Mesenchymal stem cell (in vitro differentiated cells and primary cell): ENCODE measurements at regions not wholly inside any gene's neighbourhood (a gene's known extent, or its start where the extent isn't known, plus 50 kb on each side); places are given as distances from the start of the nearest gene placed in this dataset.

Experiments
- DNase-seq: peaks from one replicate; pipeline ENCODE4 v3.0.0-alpha.2; 2013
- H2AFZ ChIP-seq: one replicate; pipeline ENCODE4 v1.6.1; 2013; ENCODE audit warnings: low read depth, mild to moderate bottlenecking, control low read depth, inconsistent platforms, low read length, moderate library complexity
- H2AK5ac ChIP-seq: 2 replicates; pipeline ENCODE4 v1.6.1; 2013; ENCODE audit warnings: low read length, moderate library complexity, mild to moderate bottlenecking, inconsistent platforms; ENCODE audit not compliant: severe bottlenecking
- H2BK120ac ChIP-seq: one replicate; pipeline ENCODE4 v1.6.1; 2013; ENCODE audit warnings: low read depth, mild to moderate bottlenecking, inconsistent platforms, low read length, moderate library complexity
- H2BK12ac ChIP-seq, 2 experiments: one replicate each; pipeline ENCODE4 v1.6.1; 2013; ENCODE audit warnings: inconsistent platforms in 2 of 2, low read length in 2 of 2, mild to moderate bottlenecking in 2 of 2, moderate library complexity in 2 of 2, control low read depth in 1 of 2
- H2BK15ac ChIP-seq: one replicate; pipeline ENCODE4 v1.6.1; 2013; ENCODE audit warnings: mild to moderate bottlenecking, low read depth, inconsistent platforms; ENCODE audit not compliant: poor library complexity, severe bottlenecking
- H2BK5ac ChIP-seq: 2 replicates; pipeline ENCODE4 v1.6.1; 2013; ENCODE audit warnings: low read depth, mild to moderate bottlenecking, low read length, control low read depth, inconsistent platforms; ENCODE audit not compliant: poor library complexity, severe bottlenecking
- H3K14ac ChIP-seq, 2 experiments: one replicate each; pipeline ENCODE4 v1.6.1; 2013; ENCODE audit warnings: inconsistent platforms in 2 of 2, low read length in 2 of 2, control low read depth in 1 of 2, mild to moderate bottlenecking in 1 of 2, moderate library complexity in 1 of 2
- H3K18ac ChIP-seq, 2 experiments: one replicate each; pipeline ENCODE4 v1.6.1; 2013; ENCODE audit warnings: inconsistent platforms in 2 of 2, low read length in 2 of 2, control low read depth in 1 of 2, low read depth in 1 of 2, mild to moderate bottlenecking in 1 of 2
- H3K23ac ChIP-seq, 2 experiments: one replicate each; pipeline ENCODE4 v1.6.1; 2013; ENCODE audit warnings: inconsistent platforms in 2 of 2, low read length in 2 of 2, mild to moderate bottlenecking in 2 of 2, moderate library complexity in 2 of 2, control low read depth in 1 of 2
- H3K27ac ChIP-seq: 2 replicates; pipeline ENCODE4 v1.5.1; 2013; ENCODE audit warnings: mild to moderate bottlenecking, moderate library complexity, low read length, control low read depth, inconsistent platforms; ENCODE audit not compliant: poor library complexity, severe bottlenecking
- H3K27me3 ChIP-seq, 2 experiments: 2 replicates each; pipeline versions ENCODE4 v1.6.1 to v1.7.0; 2013; ENCODE audit warnings: low read length in 2 of 2, mild to moderate bottlenecking in 2 of 2, moderate library complexity in 2 of 2, control low read depth in 1 of 2, inconsistent platforms in 1 of 2; ENCODE audit not compliant: control insufficient read depth in 1 of 2, insufficient read depth in 1 of 2
- H3K36me3 ChIP-seq, 2 experiments: 2 replicates each; pipeline versions ENCODE4 v1.6.1 to v1.7.0; 2013; ENCODE audit warnings: low read length in 2 of 2, control low read depth in 1 of 2, inconsistent platforms in 1 of 2, low read depth in 1 of 2, mild to moderate bottlenecking in 1 of 2; ENCODE audit not compliant: insufficient read depth in 2 of 2, control insufficient read depth in 1 of 2
- H3K4ac ChIP-seq, 2 experiments: one replicate each; pipeline ENCODE4 v1.6.1; 2013; ENCODE audit warnings: inconsistent platforms in 2 of 2, low read length in 2 of 2, mild to moderate bottlenecking in 2 of 2, moderate library complexity in 2 of 2, control low read depth in 1 of 2, low read depth in 1 of 2
- H3K4me1 ChIP-seq: 2 replicates; pipeline ENCODE4 v1.6.1; 2013; ENCODE audit warnings: low read depth, low read length, control low read depth; ENCODE audit not compliant: control insufficient read depth, insufficient read depth
- H3K4me2 ChIP-seq: 2 replicates; pipeline ENCODE4 v1.6.1; 2013; ENCODE audit warnings: low read length, mild to moderate bottlenecking, inconsistent platforms; ENCODE audit not compliant: poor library complexity, severe bottlenecking
- H3K4me3 ChIP-seq, 2 experiments: 2 replicates each; pipeline versions ENCODE4 v1.5.1 to v1.7.0; 2013; ENCODE audit warnings: low read length in 2 of 2, mild to moderate bottlenecking in 2 of 2, control low read depth in 1 of 2, low read depth in 1 of 2; ENCODE audit not compliant: insufficient read depth in 1 of 2
- H3K79me1 ChIP-seq: replicated peaks from 2 replicates; pipeline ENCODE4 v1.6.1; 2013; ENCODE audit warnings: mild to moderate bottlenecking, control low read depth, low read length, inconsistent platforms; ENCODE audit not compliant: poor library complexity, severe bottlenecking
- H3K9ac ChIP-seq: 2 replicates; pipeline ENCODE4 v1.7.0; 2013; ENCODE audit warnings: mild to moderate bottlenecking, low read length, moderate library complexity
- H3K9me3 ChIP-seq: 2 replicates; pipeline ENCODE4 v1.7.0; 2013; ENCODE audit warnings: mild to moderate bottlenecking, low read length; ENCODE audit not compliant: control insufficient read depth
- H4K8ac ChIP-seq: one replicate; pipeline ENCODE4 v1.6.1; 2013; ENCODE audit warnings: inconsistent platforms, mild to moderate bottlenecking, low read length, moderate library complexity
- H4K91ac ChIP-seq: one replicate; pipeline ENCODE4 v1.6.1; 2013; ENCODE audit warnings: mild to moderate bottlenecking, low read length, inconsistent platforms
- WGBS: methylation state at CpG from one replicate; pipeline ENCODE4 v1.1.7; 2013; ENCODE audit warnings: mixed read lengths; 5-methylcytosine and 5-hydroxymethylcytosine counted together

DNA sequence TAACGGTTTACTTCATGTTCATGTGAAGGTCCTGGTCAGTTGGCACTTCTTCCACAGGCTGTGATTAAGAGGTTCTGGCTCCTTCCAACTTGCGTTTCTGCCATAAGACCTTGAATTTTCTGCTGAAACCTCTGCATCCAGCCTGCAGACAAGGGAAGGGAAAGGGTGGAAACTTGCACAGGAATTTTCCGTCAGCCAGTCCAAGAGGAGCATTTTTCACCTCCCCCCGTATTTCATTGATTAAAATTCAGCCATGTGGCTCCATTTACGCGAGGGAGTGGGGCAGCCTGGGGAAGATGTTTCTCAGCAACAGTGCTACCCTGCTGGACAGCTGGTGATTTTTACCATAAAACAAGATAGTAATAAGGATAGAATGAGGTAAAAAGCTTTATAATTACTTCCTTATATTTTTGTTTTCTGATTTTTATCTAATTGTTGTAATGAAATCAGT is 101.5 kb upstream of the SMIM36 start:
- peak overlapping the region; percentile 59 to 97 for H2BK12ac ChIP-seq
- H3K27ac ChIP-seq: no peak overlapping the region
- H3K23ac ChIP-seq: no peak overlapping the region
- H4K8ac ChIP-seq: no peak overlapping the region
- H2BK5ac ChIP-seq: no peak overlapping the region
- H3K18ac ChIP-seq: peak overlapping the region; percentile 85 to 91
- H3K14ac ChIP-seq: no peak overlapping the region
- no peaks in the 10 kb centered on the region for H3K79me1 ChIP-seq
- H3K27me3 ChIP-seq: no peaks in the 10 kb centered on the region
- H2AFZ ChIP-seq: no peak overlapping the region
- H4K91ac ChIP-seq: no peak overlapping the region
- no peak overlapping the region for H3K4me2 ChIP-seq
- WGBS: 90% methylated on average over 3 of the region's 6 CpGs
- peak overlapping the region; percentile 69 for H2BK120ac ChIP-seq
- no peaks in the 10 kb centered on the region for H3K4me1 ChIP-seq
- H3K36me3 ChIP-seq: no peaks in the 10 kb centered on the region
- H3K4ac ChIP-seq: peak overlapping the region in 1 of 2 experiments; percentile 47
- peak overlapping the region in 1 of 2 experiments; percentile 4 for H3K4me3 ChIP-seq
- peak overlapping the region; percentile 23 for H3K9ac ChIP-seq
- no peak overlapping the region for H2BK15ac ChIP-seq
- no peak overlapping the region for H2AK5ac ChIP-seq
- no peaks in the 10 kb centered on the region for H3K9me3 ChIP-seq
- DNase-seq: no peak

DNA sequence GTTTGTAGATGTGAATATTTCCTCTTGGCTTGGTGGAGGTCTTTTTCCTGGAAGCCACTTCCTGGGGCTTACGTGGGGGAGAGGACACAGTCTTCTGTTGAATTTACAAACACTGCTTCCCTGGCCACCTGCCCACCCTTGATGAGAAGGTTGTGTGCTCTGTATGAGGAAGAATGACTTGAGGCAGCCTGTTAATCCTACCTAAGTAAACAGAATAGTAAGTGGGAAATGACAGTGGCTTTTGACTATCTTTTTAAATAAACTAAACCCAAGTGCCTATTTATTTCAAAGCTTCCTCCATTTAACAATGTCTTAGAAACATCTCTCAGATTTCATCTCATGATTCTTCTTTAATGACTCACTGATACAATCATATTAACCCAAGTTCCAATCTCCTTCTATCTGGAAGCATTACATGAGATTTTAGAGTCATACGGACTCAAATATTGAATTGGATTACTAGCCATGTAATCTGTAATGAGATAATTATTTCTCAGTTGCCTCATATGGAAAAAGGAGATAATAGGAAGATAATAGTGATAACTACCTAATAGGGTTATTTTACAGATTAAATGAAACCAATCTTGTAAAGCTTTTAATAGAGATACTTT is 96.6 kb upstream of the SMIM36 start:
- peak; percentile 86 for DNase-seq
- no peak overlapping the region for H2BK120ac ChIP-seq
- H3K27me3 ChIP-seq: no peaks in the 10 kb centered on the region
- H4K8ac ChIP-seq: no peak overlapping the region
- no peak overlapping the region for H3K4me3 ChIP-seq
- peak overlapping the region; percentile 37 for H3K9ac ChIP-seq
- no peak overlapping the region for H3K23ac ChIP-seq
- no peak overlapping the region for H3K18ac ChIP-seq
- H3K14ac ChIP-seq: no peak overlapping the region
- H3K79me1 ChIP-seq: no peaks in the 10 kb centered on the region
- H2BK15ac ChIP-seq: no peak overlapping the region
- H4K91ac ChIP-seq: no peak overlapping the region
- H3K27ac ChIP-seq: no peak overlapping the region
- no peaks in the 10 kb centered on the region for H3K36me3 ChIP-seq
- no peaks in the 10 kb centered on the region for H3K9me3 ChIP-seq
- H3K4me2 ChIP-seq: no peak overlapping the region
- no peak overlapping the region for H2BK12ac ChIP-seq
- H3K4me1 ChIP-seq: no peaks in the 10 kb centered on the region
- no peak overlapping the region for H2AK5ac ChIP-seq
- H2AFZ ChIP-seq: no peak overlapping the region
- H3K4ac ChIP-seq: no peak overlapping the region
- H2BK5ac ChIP-seq: no peak overlapping the region
- WGBS: 10% methylated on average over 2 of the region's 2 CpGs

DNA sequence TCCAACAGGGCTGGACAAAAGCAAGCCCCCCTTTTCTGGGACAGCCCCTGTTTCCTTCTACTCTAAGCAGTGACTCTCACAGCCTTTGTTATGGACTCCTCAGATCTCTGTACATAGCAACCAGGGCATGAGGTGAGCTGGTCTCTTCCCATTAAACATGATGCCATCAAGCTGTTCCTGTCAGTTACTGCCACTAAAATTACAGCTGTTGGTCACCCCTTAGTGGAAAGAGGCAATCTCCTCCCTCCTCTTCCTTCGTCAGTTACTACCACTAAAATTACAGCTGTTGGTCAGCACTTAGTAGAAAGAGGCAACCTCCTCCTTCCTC is 95.2 kb upstream of the SMIM36 start:
- WGBS: 79% methylated on average over 1 of the region's 1 CpG
- peak overlapping the region; percentile 84 to 89 for H3K18ac ChIP-seq
- no peak overlapping the region for H2BK15ac ChIP-seq
- H3K14ac ChIP-seq: peak overlapping the region in 1 of 2 experiments; percentile 55
- peak overlapping the region; percentile 86 for H2BK120ac ChIP-seq
- no peaks in the 10 kb centered on the region for H3K9me3 ChIP-seq
- H3K4me1 ChIP-seq: no peaks in the 10 kb centered on the region
- peak overlapping the region; percentile 15 to 99 for H2BK12ac ChIP-seq
- no peak overlapping the region for H3K4me2 ChIP-seq
- no peak overlapping the region for H2AK5ac ChIP-seq
- H3K4me3 ChIP-seq: no peak overlapping the region
- peak overlapping the region; percentile 8 for H4K8ac ChIP-seq
- peak; percentile 93 for DNase-seq
- H4K91ac ChIP-seq: peak overlapping the region; percentile 91
- no peak overlapping the region for H2BK5ac ChIP-seq
- H3K79me1 ChIP-seq: no peaks in the 10 kb centered on the region
- H3K27me3 ChIP-seq: no peaks in the 10 kb centered on the region
- no peak overlapping the region for H3K9ac ChIP-seq
- H3K23ac ChIP-seq: no peak overlapping the region
- H3K4ac ChIP-seq: peak overlapping the region in 1 of 2 experiments; percentile 100
- no peak overlapping the region for H2AFZ ChIP-seq
- H3K27ac ChIP-seq: no peak overlapping the region
- H3K36me3 ChIP-seq: no peaks in the 10 kb centered on the region

DNA sequence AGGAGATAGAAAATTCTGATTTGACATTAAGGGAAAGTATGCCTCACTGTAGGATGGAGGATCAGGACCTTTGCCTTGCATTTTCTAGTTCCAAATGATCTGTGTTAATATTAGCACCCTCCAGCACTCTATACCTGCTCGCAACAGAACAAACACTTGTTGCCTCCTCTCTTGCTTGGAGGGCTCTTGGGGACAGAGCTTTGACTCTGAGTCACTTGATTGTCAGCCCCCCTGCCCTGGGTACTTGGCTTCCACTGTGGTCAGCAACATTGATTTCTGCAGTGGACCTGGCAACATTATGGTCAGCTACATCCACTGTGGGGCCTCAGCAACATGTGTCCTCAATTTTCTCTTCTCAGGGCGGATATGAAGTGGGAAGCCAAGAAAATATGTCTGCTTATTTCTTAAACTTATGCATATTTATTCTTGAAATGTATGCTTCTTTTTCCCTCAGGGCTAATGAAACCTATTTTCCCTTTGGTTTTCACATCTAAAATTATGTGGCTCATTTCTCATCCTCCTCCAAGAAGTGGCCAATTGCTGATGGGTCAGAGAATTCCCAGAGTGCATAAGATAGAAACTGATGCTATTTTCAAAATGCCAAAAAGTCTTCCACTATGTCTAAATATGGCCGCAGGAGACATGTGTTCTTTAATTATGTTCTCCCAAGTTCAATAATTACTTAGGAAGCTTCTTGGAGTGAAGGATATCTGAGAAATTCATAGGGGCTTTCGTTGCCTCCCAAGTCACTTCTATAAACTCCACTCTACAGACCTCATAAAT is 94.6 kb upstream of the SMIM36 start:
- Histone ChIP-seq H3K36me3 (no peaks in the 10 kb centered on the region), H4K8ac (peak overlapping the region; percentile 8), H2AFZ (no peak overlapping the region), H2BK12ac (peak overlapping the region; percentile 99 to 100), H2BK5ac (no peak overlapping the region), H3K9me3 (no peaks in the 10 kb centered on the region), H3K4me3 (no peak overlapping the region), H3K4me1 (no peaks in the 10 kb centered on the region), H2AK5ac (no peak overlapping the region), H3K23ac (no peak overlapping the region), H3K14ac (no peak overlapping the region), H2BK120ac (peak overlapping the region; percentile 39), H3K18ac (peak overlapping the region; percentile 84 to 97), H3K9ac (no peak overlapping the region), H3K27me3 (no peaks in the 10 kb centered on the region), H3K79me1 (no peaks in the 10 kb centered on the region), H3K4me2 (no peak overlapping the region), H2BK15ac (peak overlapping the region; percentile 92), H3K27ac (no peak overlapping the region), H3K4ac (peak overlapping the region; percentile 10 to 100), H4K91ac (peak overlapping the region; percentile 91)
- no peak for DNase-seq
- 85% methylated on average over 2 of the region's 4 CpGs for WGBS
